CD4-positive, CD25-positive, alpha-beta regulatory T cell (primary cell): ENCODE measurements at regions not wholly inside any gene's neighbourhood (a gene's known extent, or its start where the extent isn't known, plus 50 kb on each side); places are given as distances from the start of the nearest gene placed in this dataset.

Experiments
- ATAC-seq, 2 donors: fragments of 150-1000 bp; cut with Tn5 transposase; one replicate each; pipeline ENCODE4 v1.10.0; 2021; ENCODE audit warnings: low read depth in 2 of 2, moderate number of reproducible peaks in 2 of 2, moderate library complexity in 1 of 2
- DNase-seq, 3 donors: peaks; one replicate each; pipeline versions ENCODE4 v3.0.0 to v3.0.0-alpha.2; 2012 to 2022; ENCODE audit warnings: mixed read lengths in 1 of 3
- H3K27ac ChIP-seq: one replicate; pipeline ENCODE4 v1.7.0; 2013; ENCODE audit warnings: mild to moderate bottlenecking, low read length; ENCODE audit not compliant: insufficient read depth, poor library complexity, severe bottlenecking
- H3K27me3 ChIP-seq: one replicate; pipeline ENCODE4 v1.7.0; 2013; ENCODE audit warnings: low read length; ENCODE audit not compliant: control insufficient read depth, insufficient read depth
- H3K36me3 ChIP-seq: one replicate; pipeline ENCODE4 v1.7.0; 2013; ENCODE audit warnings: mild to moderate bottlenecking, low read length, moderate library complexity; ENCODE audit not compliant: control insufficient read depth, insufficient read depth
- H3K4me1 ChIP-seq: 2 replicates; pipeline ENCODE4 v1.7.0; 2013; ENCODE audit warnings: mild to moderate bottlenecking, low read length; ENCODE audit not compliant: insufficient read depth, control insufficient read depth, poor library complexity, severe bottlenecking
- H3K4me3 ChIP-seq: one replicate; pipeline ENCODE4 v1.7.0; 2013; ENCODE audit warnings: low read depth, mild to moderate bottlenecking, low read length, moderate library complexity
- H3K9me3 ChIP-seq, 2 experiments: 1 replicate in 1 of 2; 2 replicates in 1 of 2; pipeline ENCODE4 v1.7.0; 2013; ENCODE audit warnings: low read length in 2 of 2, mild to moderate bottlenecking in 1 of 2, moderate library complexity in 1 of 2; ENCODE audit not compliant: control insufficient read depth in 2 of 2
- H3K27ac Mint-ChIP-seq, 3 donors: one replicate each; pipeline ENCODE4 v1.8.0; 2020 to 2022; ENCODE audit warnings: mild to moderate bottlenecking in 3 of 3, mixed read lengths in 3 of 3, moderate library complexity in 2 of 3
- H3K27me3 Mint-ChIP-seq: one replicate; pipeline ENCODE4 v1.8.0; 2022; ENCODE audit warnings: mild to moderate bottlenecking, mixed read lengths
- H3K36me3 Mint-ChIP-seq: one replicate; pipeline ENCODE4 v1.8.0; 2020; ENCODE audit warnings: mixed read lengths
- H3K4me1 Mint-ChIP-seq, 4 donors: one replicate each; pipeline ENCODE4 v1.8.0; 2020 to 2022; ENCODE audit warnings: mixed read lengths in 4 of 4, mild to moderate bottlenecking in 1 of 4
- H3K4me3 Mint-ChIP-seq, 4 donors: one replicate each; pipeline ENCODE4 v1.8.0; 2020 to 2022; ENCODE audit warnings: mild to moderate bottlenecking in 4 of 4, mixed read lengths in 4 of 4, moderate library complexity in 3 of 4
- H3K9me3 Mint-ChIP-seq, 7 donors: one replicate each; pipeline ENCODE4 v1.8.0; 2020 to 2022; ENCODE audit warnings: mixed read lengths in 7 of 7, mild to moderate bottlenecking in 3 of 7, moderate library complexity in 2 of 7

- Histone ChIP-seq H3K27ac (no peak overlapping the region), H3K9me3 (no peaks in the 10 kb centered on the region), H3K4me1 (no peaks in the 10 kb centered on the region), H3K4me3 (no peak overlapping the region), H3K27me3 (no peaks in the 10 kb centered on the region), H3K36me3 (no peaks in the 10 kb centered on the region)
- no peaks in the 10 kb centered on the region for H3K27me3 Mint-ChIP-seq
- DNase-seq, result no peak
- ATAC-seq, result no peak
- no peaks in the 10 kb centered on the region for H3K4me1 Mint-ChIP-seq
- H3K36me3 Mint-ChIP-seq, result no peaks in the 10 kb centered on the region
- H3K27ac Mint-ChIP-seq, result no peak overlapping the region
- no peak overlapping the region for H3K4me3 Mint-ChIP-seq
- peaks cover 0 to 11% (median 1%) of the 10 kb centered on the region in 7 donors for H3K9me3 Mint-ChIP-seq
Measured at GRCh38 chr6:56399250-56399671, 151.9 kb upstream of the COL21A1 start.

DNA sequence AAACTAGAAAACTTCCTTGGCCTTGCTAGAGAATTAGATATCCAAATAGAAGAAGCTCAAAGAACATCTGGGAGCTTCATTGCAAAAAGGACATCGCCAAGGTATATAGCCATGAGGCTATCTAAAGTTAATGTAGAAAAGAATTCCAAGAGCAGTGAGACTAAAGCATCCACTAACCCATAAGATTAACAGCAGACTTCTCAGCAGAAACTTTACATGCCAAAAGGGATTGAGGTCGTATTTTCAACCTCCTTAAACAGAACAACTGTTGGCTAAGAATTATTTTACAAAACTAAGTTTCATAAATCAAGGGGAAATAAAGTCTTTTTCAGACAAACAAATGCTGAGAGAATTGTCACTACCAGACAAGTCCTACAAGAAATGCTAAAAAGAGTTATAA, 149.1 kb upstream of the COL21A1 start:
- H3K4me1 ChIP-seq, result no peaks in the 10 kb centered on the region
- H3K4me3 ChIP-seq, result no peak overlapping the region
- H3K27me3 ChIP-seq, result no peaks in the 10 kb centered on the region
- Mint-ChIP-seq H3K36me3 (no peaks in the 10 kb centered on the region), H3K9me3 (peaks cover 0 to 3% (median 1%) of the 10 kb centered on the region in 7 donors), H3K4me1 (no peaks in the 10 kb centered on the region), H3K27me3 (no peaks in the 10 kb centered on the region), H3K27ac (no peak overlapping the region), H3K4me3 (no peak overlapping the region)
- DNase-seq (no peak), ATAC-seq (no peak)
- no peaks in the 10 kb centered on the region for H3K9me3 ChIP-seq
- H3K36me3 ChIP-seq, result no peaks in the 10 kb centered on the region
- no peak overlapping the region for H3K27ac ChIP-seq

- Histone ChIP-seq H3K27me3 (no peaks in the 10 kb centered on the region), H3K27ac (no peak overlapping the region), H3K4me3 (no peak overlapping the region), H3K36me3 (no peaks in the 10 kb centered on the region), H3K4me1 (no peaks in the 10 kb centered on the region), H3K9me3 (no peaks in the 10 kb centered on the region)
- Mint-ChIP-seq H3K27me3 (no peaks in the 10 kb centered on the region), H3K4me1 (no peaks in the 10 kb centered on the region), H3K9me3 (peaks cover 0 to 7% (median 3%) of the 10 kb centered on the region in 7 donors), H3K27ac (no peak overlapping the region), H3K36me3 (no peaks in the 10 kb centered on the region), H3K4me3 (no peak overlapping the region)
- ATAC-seq (no peak), DNase-seq (no peak)
Measured at GRCh38 chr6:56393615-56394612, 146.5 kb upstream of the COL21A1 start.

- DNase-seq (no peak), ATAC-seq (no peak)
- H3K27me3 ChIP-seq, result no peaks in the 10 kb centered on the region
- H3K36me3 ChIP-seq, result no peaks in the 10 kb centered on the region
- no peaks in the 10 kb centered on the region for H3K4me1 ChIP-seq
- Mint-ChIP-seq H3K4me1 (no peaks in the 10 kb centered on the region), H3K36me3 (no peaks in the 10 kb centered on the region), H3K9me3 (peaks cover 0 to 7% (median 4%) of the 10 kb centered on the region in 7 donors), H3K27ac (no peak overlapping the region), H3K4me3 (no peak overlapping the region), H3K27me3 (no peaks in the 10 kb centered on the region)
- H3K4me3 ChIP-seq, result no peak overlapping the region
- no peak overlapping the region for H3K27ac ChIP-seq
- H3K9me3 ChIP-seq, result no peaks in the 10 kb centered on the region
Measured at GRCh38 chr6:56388415-56388755, 141.0 kb upstream of the COL21A1 start.

DNA sequence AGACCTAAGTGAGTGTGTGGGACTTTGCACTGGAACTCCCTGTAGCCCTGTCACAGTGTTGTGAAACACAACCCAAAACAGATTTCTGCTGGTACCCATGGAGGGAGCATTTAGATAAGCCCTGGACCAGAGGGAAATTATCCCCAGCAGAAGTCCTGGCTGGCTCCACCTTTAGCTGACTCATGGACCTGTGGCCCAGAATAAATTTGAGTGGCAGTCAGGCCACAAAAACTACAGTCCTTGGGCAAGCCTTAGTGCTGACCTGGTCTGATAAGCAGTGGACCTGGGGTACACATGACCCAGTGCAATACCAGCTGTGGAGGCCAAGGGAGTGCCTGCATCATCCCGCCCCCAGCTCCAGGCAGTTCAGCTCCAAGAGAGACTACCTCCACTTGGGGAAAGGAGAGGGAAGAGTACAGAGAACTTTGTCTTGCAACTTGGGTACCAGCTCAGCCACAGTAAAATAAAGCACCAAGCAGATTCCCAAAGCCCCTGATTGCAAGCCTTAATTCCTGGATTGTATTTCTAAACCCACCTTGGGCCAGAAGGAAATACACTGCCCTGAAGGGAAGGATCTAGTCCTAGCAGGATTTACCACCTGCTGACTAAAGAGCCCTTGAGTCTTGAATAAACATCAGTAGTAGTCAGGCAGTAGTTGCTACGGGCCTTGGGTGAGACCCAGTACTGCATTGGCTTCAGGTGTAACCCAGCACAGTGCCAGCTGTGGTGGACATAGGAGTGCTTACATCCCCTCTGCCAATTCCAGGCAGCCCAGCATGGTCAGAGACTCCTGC, 140.4 kb upstream of the COL21A1 start:
- H3K4me1 Mint-ChIP-seq, result no peaks in the 10 kb centered on the region
- H3K9me3 ChIP-seq, result no peaks in the 10 kb centered on the region
- no peak overlapping the region for H3K4me3 Mint-ChIP-seq
- H3K4me1 ChIP-seq, result no peaks in the 10 kb centered on the region
- no peaks in the 10 kb centered on the region for H3K27me3 ChIP-seq
- H3K27me3 Mint-ChIP-seq, result no peaks in the 10 kb centered on the region
- no peak overlapping the region for H3K4me3 ChIP-seq
- no peak overlapping the region for H3K27ac ChIP-seq
- no peaks in the 10 kb centered on the region for H3K36me3 ChIP-seq
- DNase-seq (no peak), ATAC-seq (no peak)
- H3K27ac Mint-ChIP-seq, result no peak overlapping the region
- H3K9me3 Mint-ChIP-seq, result peaks cover 0 to 7% (median 4%) of the 10 kb centered on the region in 7 donors
- H3K36me3 Mint-ChIP-seq, result no peaks in the 10 kb centered on the region

DNA sequence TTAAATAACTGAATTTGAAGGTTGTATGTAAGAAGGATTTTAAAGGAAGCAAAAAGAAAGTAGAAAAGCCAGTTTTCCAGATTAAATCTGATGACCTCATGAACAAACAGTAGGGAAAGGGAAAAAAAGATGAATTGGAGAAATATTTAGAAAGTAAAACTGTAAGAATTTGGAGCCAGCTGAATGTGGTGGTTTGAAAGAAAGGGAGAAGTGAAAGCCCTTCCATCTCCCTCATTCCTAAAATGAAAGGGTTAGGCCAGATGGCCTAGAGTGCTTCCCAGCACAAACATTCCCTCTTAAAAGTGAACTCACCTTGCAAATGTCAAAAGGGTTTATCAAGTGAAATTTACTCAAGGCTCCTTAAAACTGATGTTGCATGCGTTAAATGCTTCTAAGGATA, 139.3 kb upstream of the COL21A1 start:
- no peaks in the 10 kb centered on the region for H3K27me3 Mint-ChIP-seq

GRCh38 chr6:56385981-56386593, 138.7 kb upstream of the COL21A1 start:
- H3K36me3 ChIP-seq, result no peaks in the 10 kb centered on the region
- H3K4me3 ChIP-seq, result no peak overlapping the region
- ATAC-seq (no peak), DNase-seq (no peak)
- H3K36me3 Mint-ChIP-seq, result no peaks in the 10 kb centered on the region
- no peaks in the 10 kb centered on the region for H3K27me3 Mint-ChIP-seq
- peaks cover 0 to 7% (median 4%) of the 10 kb centered on the region in 7 donors for H3K9me3 Mint-ChIP-seq
- H3K27ac Mint-ChIP-seq, result no peak overlapping the region
- no peaks in the 10 kb centered on the region for H3K4me1 ChIP-seq
- H3K27ac ChIP-seq, result no peak overlapping the region
- no peak overlapping the region for H3K4me3 Mint-ChIP-seq
- no peaks in the 10 kb centered on the region for H3K4me1 Mint-ChIP-seq
- H3K9me3 ChIP-seq, result no peaks in the 10 kb centered on the region
- no peaks in the 10 kb centered on the region for H3K27me3 ChIP-seq

More for the DNA sequence above, 139.3 kb upstream of the COL21A1 start:
- no peak overlapping the region for H3K4me3 Mint-ChIP-seq
- ATAC-seq, result no peak
- H3K27ac Mint-ChIP-seq, result no peak overlapping the region
- peaks cover 0 to 7% (median 4%) of the 10 kb centered on the region in 7 donors for H3K9me3 Mint-ChIP-seq
- Histone ChIP-seq H3K27me3 (no peaks in the 10 kb centered on the region), H3K4me3 (no peak overlapping the region), H3K4me1 (no peaks in the 10 kb centered on the region), H3K27ac (no peak overlapping the region), H3K9me3 (no peaks in the 10 kb centered on the region), H3K36me3 (no peaks in the 10 kb centered on the region)
- H3K36me3 Mint-ChIP-seq, result no peaks in the 10 kb centered on the region
- no peaks in the 10 kb centered on the region for H3K4me1 Mint-ChIP-seq
- DNase-seq, result no peak
